ENCODE measurements at regions not wholly inside any gene's neighbourhood (a gene's known extent, or its start where the extent isn't known, plus 50 kb on each side); places are given as distances from the start of the nearest gene placed in this dataset.

- Mint-ChIP-seq H3K36me3 (no peaks in the 10 kb centered on the region), H3K27me3 (no peaks in the 10 kb centered on the region), H3K27ac (no peak overlapping the region), H3K4me3 (no peak overlapping the region), H3K9me3 (peaks cover 0 to 2% (median 0%) of the 10 kb centered on the region in 11 donors), H3K4me1 (no peaks in the 10 kb centered on the region)
- Histone ChIP-seq H3K9me3 (ENCODE audit: control insufficient read depth in 2 of 3, low read length in 3 of 3) (no peaks in the 10 kb centered on the region), H3K27me3 (ENCODE audit: control insufficient read depth in 2 of 2, insufficient read depth in 2 of 2, low read length in 2 of 2) (no peaks in the 10 kb centered on the region), H3K4me1 (ENCODE audit: control insufficient read depth in 2 of 2, insufficient read depth in 2 of 2, low read length in 2 of 2) (no peaks in the 10 kb centered on the region), H3K4me3 (ENCODE audit: low read length) (no peak overlapping the region), H3K36me3 (ENCODE audit: control insufficient read depth in 2 of 3, insufficient read depth in 3 of 3, low read length in 3 of 3) (no peaks in the 10 kb centered on the region), H3K27ac (ENCODE audit: low read depth, low read length) (no peak overlapping the region)
- CTCF ChIA-PET, result no interaction called here
- ATAC-seq (no peak), DNase-seq (no peak)
- POLR2A ChIA-PET, result no interaction called here
- intact Hi-C loops (cut with micrococcal nuclease), result no loop called here
Observed at GRCh38 chr2:150224321-150224720, 263.1 kb downstream of the RND3 start.

- no peak overlapping the region for H3K27ac ChIP-seq (ENCODE audit: low read depth, low read length)
- H3K36me3 ChIP-seq (ENCODE audit: control insufficient read depth in 2 of 3, insufficient read depth in 3 of 3, low read length in 3 of 3), result no peaks in the 10 kb centered on the region
- ChIA-PET POLR2A (no interaction called here), CTCF (no interaction called here)
- ATAC-seq (no peak), DNase-seq (no peak)
- intact Hi-C loops (cut with micrococcal nuclease), result no loop called here
- Mint-ChIP-seq H3K4me3 (no peak overlapping the region), H3K36me3 (no peaks in the 10 kb centered on the region), H3K9me3 (peaks cover 0 to 2% (median 0%) of the 10 kb centered on the region in 11 donors), H3K4me1 (no peaks in the 10 kb centered on the region), H3K27me3 (no peaks in the 10 kb centered on the region), H3K27ac (no peak overlapping the region)
- H3K4me1 ChIP-seq (ENCODE audit: control insufficient read depth in 2 of 2, insufficient read depth in 2 of 2, low read length in 2 of 2), result no peaks in the 10 kb centered on the region
- H3K27me3 ChIP-seq (ENCODE audit: control insufficient read depth in 2 of 2, insufficient read depth in 2 of 2, low read length in 2 of 2), result no peaks in the 10 kb centered on the region
- H3K9me3 ChIP-seq (ENCODE audit: control insufficient read depth in 2 of 3, low read length in 3 of 3), result no peaks in the 10 kb centered on the region
- no peak overlapping the region for H3K4me3 ChIP-seq (ENCODE audit: low read length)
Observed at GRCh38 chr2:150222942-150223341, 264.5 kb downstream of the RND3 start.

- Mint-ChIP-seq H3K4me1 (no peaks in the 10 kb centered on the region), H3K27me3 (no peaks in the 10 kb centered on the region)
- intact Hi-C loops (cut with micrococcal nuclease), result no loop called here
Observed at GRCh38 chr2:150222379-150222778, 265.1 kb downstream of the RND3 start.

GRCh38 chr2:150219861-150220260, 267.6 kb downstream of the RND3 start:
- Histone ChIP-seq H3K36me3 (ENCODE audit: control insufficient read depth in 2 of 3, insufficient read depth in 3 of 3, low read length in 3 of 3) (no peaks in the 10 kb centered on the region), H3K27me3 (ENCODE audit: control insufficient read depth in 2 of 2, insufficient read depth in 2 of 2, low read length in 2 of 2) (no peaks in the 10 kb centered on the region), H3K9me3 (ENCODE audit: control insufficient read depth in 2 of 3, low read length in 3 of 3) (no peaks in the 10 kb centered on the region), H3K4me3 (ENCODE audit: low read length) (no peak overlapping the region), H3K27ac (ENCODE audit: low read depth, low read length) (no peak overlapping the region), H3K4me1 (ENCODE audit: control insufficient read depth in 2 of 2, insufficient read depth in 2 of 2, low read length in 2 of 2) (no peaks in the 10 kb centered on the region)
- ChIA-PET POLR2A (no interaction called here), CTCF (no interaction called here)
- Mint-ChIP-seq H3K4me1 (no peaks in the 10 kb centered on the region), H3K9me3 (no peaks in the 10 kb centered on the region), H3K4me3 (no peak overlapping the region), H3K36me3 (no peaks in the 10 kb centered on the region), H3K27ac (no peak overlapping the region), H3K27me3 (no peaks in the 10 kb centered on the region)
- DNase-seq (no peak), ATAC-seq (no peak)
- intact Hi-C loops (cut with micrococcal nuclease), result no loop called here

More at GRCh38 chr2:150222379-150222778, 265.1 kb downstream of the RND3 start:
- ATAC-seq (no peak), DNase-seq (no peak)
- Mint-ChIP-seq H3K9me3 (peaks cover 0 to 2% (median 0%) of the 10 kb centered on the region in 11 donors), H3K27ac (no peak overlapping the region), H3K36me3 (no peaks in the 10 kb centered on the region), H3K4me3 (no peak overlapping the region)
- H3K9me3 ChIP-seq (ENCODE audit: control insufficient read depth in 2 of 3, low read length in 3 of 3), result no peaks in the 10 kb centered on the region
- POLR2A ChIA-PET, result no interaction called here
- H3K4me3 ChIP-seq (ENCODE audit: low read length), result no peak overlapping the region
- no peaks in the 10 kb centered on the region for H3K4me1 ChIP-seq (ENCODE audit: control insufficient read depth in 2 of 2, insufficient read depth in 2 of 2, low read length in 2 of 2)
- no peak overlapping the region for H3K27ac ChIP-seq (ENCODE audit: low read depth, low read length)
- CTCF ChIA-PET, result no interaction called here
- no peaks in the 10 kb centered on the region for H3K36me3 ChIP-seq (ENCODE audit: control insufficient read depth in 2 of 3, insufficient read depth in 3 of 3, low read length in 3 of 3)
- no peaks in the 10 kb centered on the region for H3K27me3 ChIP-seq (ENCODE audit: control insufficient read depth in 2 of 2, insufficient read depth in 2 of 2, low read length in 2 of 2)

- DNase-seq, result no peak
- Mint-ChIP-seq H3K27ac (no peak overlapping the region), H3K9me3 (peaks cover 0 to 8% (median 0%) of the 10 kb centered on the region in 11 donors), H3K4me3 (no peak overlapping the region), H3K36me3 (no peaks in the 10 kb centered on the region), H3K4me1 (no peaks in the 10 kb centered on the region), H3K27me3 (no peaks in the 10 kb centered on the region)
- ATAC-seq, result no peak
- ChIA-PET CTCF (no interaction called here), POLR2A (no interaction called here)
- Histone ChIP-seq H3K4me3 (ENCODE audit: low read length) (no peak overlapping the region), H3K4me1 (ENCODE audit: control insufficient read depth in 2 of 2, insufficient read depth in 2 of 2, low read length in 2 of 2) (no peaks in the 10 kb centered on the region), H3K9me3 (ENCODE audit: control insufficient read depth in 2 of 3, low read length in 3 of 3) (no peaks in the 10 kb centered on the region), H3K27me3 (ENCODE audit: control insufficient read depth in 2 of 2, insufficient read depth in 2 of 2, low read length in 2 of 2) (no peaks in the 10 kb centered on the region), H3K36me3 (ENCODE audit: control insufficient read depth in 2 of 3, insufficient read depth in 3 of 3, low read length in 3 of 3) (no peaks in the 10 kb centered on the region), H3K27ac (ENCODE audit: low read depth, low read length) (no peak overlapping the region)
- intact Hi-C loops (cut with micrococcal nuclease), result no loop called here
Observed at GRCh38 chr2:150215041-150215440, 272.4 kb downstream of the RND3 start.

- Mint-ChIP-seq H3K9me3 (peaks cover 0 to 8% (median 0%) of the 10 kb centered on the region in 11 donors), H3K4me1 (no peaks in the 10 kb centered on the region), H3K4me3 (no peak overlapping the region), H3K36me3 (no peaks in the 10 kb centered on the region), H3K27me3 (no peaks in the 10 kb centered on the region), H3K27ac (no peak overlapping the region)
- intact Hi-C loops (cut with micrococcal nuclease), result no loop called here
- Histone ChIP-seq H3K9me3 (ENCODE audit: control insufficient read depth in 2 of 3, low read length in 3 of 3) (no peaks in the 10 kb centered on the region), H3K27me3 (ENCODE audit: control insufficient read depth in 2 of 2, insufficient read depth in 2 of 2, low read length in 2 of 2) (no peaks in the 10 kb centered on the region), H3K27ac (ENCODE audit: low read depth, low read length) (no peak overlapping the region), H3K4me3 (ENCODE audit: low read length) (no peak overlapping the region), H3K4me1 (ENCODE audit: control insufficient read depth in 2 of 2, insufficient read depth in 2 of 2, low read length in 2 of 2) (no peaks in the 10 kb centered on the region), H3K36me3 (ENCODE audit: control insufficient read depth in 2 of 3, insufficient read depth in 3 of 3, low read length in 3 of 3) (no peaks in the 10 kb centered on the region)
- DNase-seq (no peak), ATAC-seq (no peak)
- CTCF ChIA-PET, result no interaction called here
- POLR2A ChIA-PET, result no interaction called here
Observed at GRCh38 chr2:150214626-150215025, 272.8 kb downstream of the RND3 start.

GRCh38 chr2:150212722-150213171, 274.7 kb downstream of the RND3 start:
- ChIA-PET CTCF (no interaction called here), POLR2A (no interaction called here)
- intact Hi-C loops (cut with micrococcal nuclease), result no loop called here
- H3K27me3 Mint-ChIP-seq, result no peaks in the 10 kb centered on the region
- ATAC-seq (no peak), DNase-seq (no peak)
- Histone ChIP-seq H3K36me3 (ENCODE audit: control insufficient read depth in 2 of 3, insufficient read depth in 3 of 3, low read length in 3 of 3) (no peaks in the 10 kb centered on the region), H3K27me3 (ENCODE audit: control insufficient read depth in 2 of 2, insufficient read depth in 2 of 2, low read length in 2 of 2) (no peaks in the 10 kb centered on the region), H3K9me3 (ENCODE audit: control insufficient read depth in 2 of 3, low read length in 3 of 3) (no peaks in the 10 kb centered on the region), H3K27ac (ENCODE audit: low read depth, low read length) (no peak overlapping the region), H3K4me3 (ENCODE audit: low read length) (no peak overlapping the region), H3K4me1 (ENCODE audit: control insufficient read depth in 2 of 2, insufficient read depth in 2 of 2, low read length in 2 of 2) (no peaks in the 10 kb centered on the region)
- no peak overlapping the region for H3K27ac Mint-ChIP-seq
- H3K36me3 Mint-ChIP-seq, result no peaks in the 10 kb centered on the region
- H3K4me1 Mint-ChIP-seq, result no peaks in the 10 kb centered on the region
- no peak overlapping the region for H3K4me3 Mint-ChIP-seq
- peaks cover 0 to 14% (median 0%) of the 10 kb centered on the region in 11 donors for H3K9me3 Mint-ChIP-seq

All from naive thymus-derived CD4-positive, alpha-beta T cell (primary cell).